Spleen (tissue), 11 donors: ENCODE measurements at regions not wholly inside any gene's neighbourhood (a gene's known extent, or its start where the extent isn't known, plus 50 kb on each side); places are given as distances from the start of the nearest gene placed in this dataset.

ENCODE experiments used
- DNase-seq: peaks from one replicate; pipeline ENCODE4 v3.0.0-alpha.2; 2020
- H3K27ac ChIP-seq, 8 donors: fragments of 200-600 bp; sonication (generic) in 7 of 8; 1 replicate in 4 of 8; 2 replicates in 4 of 8; pipeline versions ENCODE4 v1.5.0 to v1.8.0; 2016 to 2021; ENCODE audit warnings: inconsistent platforms in 4 of 8, mild to moderate bottlenecking in 4 of 8, moderate library complexity in 1 of 8
- H3K27me3 ChIP-seq, 7 donors: fragments of 200-600 bp; sonication (generic) in 6 of 7; replicated peaks in 1 of 7; 1 replicate in 4 of 7; 2 replicates in 3 of 7; pipeline versions ENCODE4 v1.5.0 to v1.8.0; 2016 to 2021; ENCODE audit warnings: inconsistent platforms in 3 of 7, mild to moderate bottlenecking in 1 of 7
- H3K36me3 ChIP-seq, 6 donors: fragments of 200-600 bp; sonication (generic) in 5 of 6; 1 replicate in 4 of 6; 2 replicates in 2 of 6; pipeline versions ENCODE4 v1.5.0 to v1.8.0; 2016 to 2021; ENCODE audit warnings: inconsistent platforms in 2 of 6
- H3K4me1 ChIP-seq, 6 donors: fragments of 200-600 bp; sonication (generic) in 5 of 6; 1 replicate in 3 of 6; 2 replicates in 3 of 6; pipeline versions ENCODE4 v1.5.0 to v1.8.0; 2016 to 2021; ENCODE audit warnings: inconsistent platforms in 3 of 6
- H3K4me3 ChIP-seq, 8 donors: fragments of 200-600 bp; sonication (generic) in 7 of 8; 1 replicate in 4 of 8; 2 replicates in 4 of 8; pipeline versions ENCODE4 v1.5.0 to v1.8.0; 2016 to 2021; ENCODE audit warnings: inconsistent platforms in 4 of 8, mild to moderate bottlenecking in 4 of 8, moderate library complexity in 2 of 8
- H3K9me3 ChIP-seq, 8 donors: fragments of 200-600 bp; sonication (generic) in 7 of 8; 1 replicate in 4 of 8; 2 replicates in 4 of 8; pipeline versions ENCODE4 v1.5.0 to v1.8.0; 2016 to 2021; ENCODE audit warnings: inconsistent platforms in 4 of 8
- POLR2A ChIP-seq, 3 donors: fragments of 450-650 bp; IDR thresholded peaks; one replicate each; pipeline ENCODE4 v1.5.1; 2017; ENCODE audit warnings: antibody characterized with exemption in 3 of 3, mild to moderate bottlenecking in 1 of 3
- POLR2AphosphoS5 ChIP-seq, 3 donors: sonication (generic); formaldehyde crosslinking; IDR thresholded peaks; one replicate each; pipeline ENCODE4 v1.5.1; 2017; ENCODE audit warnings: antibody characterized with exemption in 3 of 3
- WGBS, 5 donors: extraction: QIAGEN DNeasy Blood & Tissue Kit in 3 of 5; methylation state at CpG; one replicate each; pipeline versions ENCODE4 v1.1.5 to v1.1.7; 2013 to 2018; 5-methylcytosine and 5-hydroxymethylcytosine counted together
- intact Hi-C: fragments of 100-400 bp; cut with DNase I; formaldehyde crosslinking; loops from one replicate; pipeline ENCODE4 v1.15.0; 2023; ENCODE audit warnings: low total_unique reads
- TF ChIP-seq, protein P1 (sequence below), 11 experiments: fragments of 200-600 bp in 7 of 11; fragments of 450-650 bp in 4 of 11; sonication (generic) in 4 of 11; IDR thresholded peaks in 8 of 11; conservative IDR thresholded peaks in 3 of 11; 1 replicate in 7 of 11; 2 replicates in 4 of 11; pipeline versions ENCODE4 v1.4.0 to v1.8.0; 2016 to 2021; ENCODE audit warnings: antibody characterized with exemption in 11 of 11, inconsistent platforms in 4 of 11, mild to moderate bottlenecking in 1 of 11
- donor health status: healthy with polysubstance abuse.
- donor health status: DM: no; HTN: no; CAD: no; lungs with moderate emphysema.
- donor health status: DM: no; HTN: no; CAD: no.
- donor health status: Bipolar disorder and iron deficiency.
- donor health status: healthy.
- donor health status: DM: no; HTN: no; CAD: no.
- donor health status: DM: yes; HTN: yes; CAD: no.

DNA sequence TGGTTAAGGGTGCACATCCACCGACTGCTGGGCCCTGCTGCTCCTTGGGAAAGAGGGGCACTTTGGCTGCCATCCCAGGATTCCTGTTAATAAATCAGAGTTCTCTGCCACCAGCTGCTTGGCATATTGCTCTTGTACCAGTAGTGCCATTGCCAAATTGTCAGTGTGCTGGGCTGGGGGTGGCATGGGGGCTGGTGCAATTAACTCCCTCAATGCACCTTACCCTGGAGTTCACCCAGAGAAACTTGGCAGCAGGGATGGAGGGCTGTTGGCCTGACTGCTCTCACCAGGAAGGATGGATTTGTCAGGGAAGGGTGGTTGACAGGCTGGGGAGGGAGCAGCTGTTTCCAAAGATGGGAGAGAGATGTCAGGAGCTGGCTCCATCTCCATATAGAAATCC, 94.6 kb upstream of the SKOR2 start:
- DNase-seq: no peak
- intact Hi-C loops: no loop called here
- 50 to 93% (median 72%) methylated on average over 1 of the region's 1 CpG for WGBS, 5 donors
- no peak overlapping the region for H3K4me3 ChIP-seq
- peaks cover 0 to 2% (median 0%) of the 10 kb centered on the region in 8 donors for H3K9me3 ChIP-seq
- H3K4me1 ChIP-seq: no peaks in the 10 kb centered on the region
- peaks cover 0 to 5% (median 0%) of the 10 kb centered on the region in 7 donors for H3K27me3 ChIP-seq
- no peaks in the 10 kb centered on the region for H3K36me3 ChIP-seq
- H3K27ac ChIP-seq: no peak overlapping the region
- no peak for TF ChIP-seq POLR2A (IDR thresholded peaks at IDR 0.05)
- no peak for TF ChIP-seq POLR2AphosphoS5 (IDR thresholded peaks at IDR 0.05)
- TF ChIP-seq, protein P1, sequence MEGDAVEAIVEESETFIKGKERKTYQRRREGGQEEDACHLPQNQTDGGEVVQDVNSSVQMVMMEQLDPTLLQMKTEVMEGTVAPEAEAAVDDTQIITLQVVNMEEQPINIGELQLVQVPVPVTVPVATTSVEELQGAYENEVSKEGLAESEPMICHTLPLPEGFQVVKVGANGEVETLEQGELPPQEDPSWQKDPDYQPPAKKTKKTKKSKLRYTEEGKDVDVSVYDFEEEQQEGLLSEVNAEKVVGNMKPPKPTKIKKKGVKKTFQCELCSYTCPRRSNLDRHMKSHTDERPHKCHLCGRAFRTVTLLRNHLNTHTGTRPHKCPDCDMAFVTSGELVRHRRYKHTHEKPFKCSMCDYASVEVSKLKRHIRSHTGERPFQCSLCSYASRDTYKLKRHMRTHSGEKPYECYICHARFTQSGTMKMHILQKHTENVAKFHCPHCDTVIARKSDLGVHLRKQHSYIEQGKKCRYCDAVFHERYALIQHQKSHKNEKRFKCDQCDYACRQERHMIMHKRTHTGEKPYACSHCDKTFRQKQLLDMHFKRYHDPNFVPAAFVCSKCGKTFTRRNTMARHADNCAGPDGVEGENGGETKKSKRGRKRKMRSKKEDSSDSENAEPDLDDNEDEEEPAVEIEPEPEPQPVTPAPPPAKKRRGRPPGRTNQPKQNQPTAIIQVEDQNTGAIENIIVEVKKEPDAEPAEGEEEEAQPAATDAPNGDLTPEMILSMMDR (IDR thresholded peaks at IDR 0.05 in 8 of 11, conservative IDR thresholded peaks at IDR 0.05 in 3 of 11): no peak

DNA sequence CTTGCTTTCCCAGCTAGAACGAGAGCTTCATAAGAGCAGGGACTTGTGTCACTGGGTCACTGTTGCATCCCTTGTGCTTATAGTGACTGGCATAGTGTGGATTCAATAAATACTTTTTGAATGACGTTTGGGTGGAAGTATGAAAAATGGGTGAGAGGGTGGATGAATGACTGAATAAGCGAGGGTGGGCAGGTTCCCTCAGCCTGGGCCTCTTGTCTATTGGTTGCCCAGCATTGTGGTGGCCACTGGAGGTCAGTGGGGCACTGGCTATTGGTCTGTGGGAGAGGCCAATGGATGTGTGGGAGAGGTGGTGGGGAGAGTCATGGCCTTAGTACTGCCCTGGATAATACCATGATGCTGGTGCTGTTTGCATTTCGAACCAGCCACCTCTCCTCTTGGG, 93.8 kb upstream of the SKOR2 start:
- TF ChIP-seq POLR2A (IDR thresholded peaks at IDR 0.05): no peak
- no peak for TF ChIP-seq POLR2AphosphoS5 (IDR thresholded peaks at IDR 0.05)
- TF ChIP-seq, protein P1 (IDR thresholded peaks at IDR 0.05 in 8 of 11, conservative IDR thresholded peaks at IDR 0.05 in 3 of 11): no peak
- Histone ChIP-seq H3K4me1 (no peaks in the 10 kb centered on the region), H3K27me3 (peaks cover 0 to 5% (median 0%) of the 10 kb centered on the region in 7 donors), H3K4me3 (no peak overlapping the region), H3K9me3 (peaks cover 0 to 2% (median 0%) of the 10 kb centered on the region in 8 donors), H3K36me3 (no peaks in the 10 kb centered on the region), H3K27ac (no peak overlapping the region)
- WGBS, 5 donors: 60 to 79% (median 71%) methylated on average over 4 of the region's 4 CpGs
- no peak for DNase-seq
- intact Hi-C loops: no loop called here

DNA sequence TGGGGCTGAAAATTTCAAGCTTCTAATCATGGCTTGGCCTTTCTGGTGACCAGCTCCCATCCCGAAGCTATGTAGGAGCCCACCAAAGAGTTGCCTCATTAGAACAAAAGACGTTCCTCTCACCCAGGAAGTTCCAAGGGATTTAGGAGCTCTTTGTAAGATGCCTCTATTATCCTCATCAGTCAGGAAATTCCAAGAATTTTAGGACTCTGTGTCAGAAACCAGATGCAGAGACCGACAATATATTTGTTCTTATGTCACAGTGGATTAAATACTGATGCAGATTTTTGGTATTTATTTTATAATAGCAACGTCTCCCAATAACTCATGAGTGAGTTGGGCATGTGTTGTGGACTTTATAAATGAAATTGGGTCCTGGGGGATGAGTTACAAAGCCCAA, 91.8 kb upstream of the SKOR2 start:
- H3K27me3 ChIP-seq: peaks cover 0 to 5% (median 0%) of the 10 kb centered on the region in 7 donors
- DNase-seq: no peak
- intact Hi-C loops: no loop called here
- no peak for TF ChIP-seq POLR2AphosphoS5 (IDR thresholded peaks at IDR 0.05)
- TF ChIP-seq, protein P1 (IDR thresholded peaks at IDR 0.05 in 8 of 11, conservative IDR thresholded peaks at IDR 0.05 in 3 of 11): no peak
- no peak for TF ChIP-seq POLR2A (IDR thresholded peaks at IDR 0.05)
- H3K27ac ChIP-seq: no peak overlapping the region
- H3K4me3 ChIP-seq: no peak overlapping the region
- no peaks in the 10 kb centered on the region for H3K4me1 ChIP-seq
- no peaks in the 10 kb centered on the region for H3K36me3 ChIP-seq
- H3K9me3 ChIP-seq: no peaks in the 10 kb centered on the region
- 62 to 68% (median 65%) methylated on average over 4 of the region's 4 CpGs for WGBS, 5 donors

DNA sequence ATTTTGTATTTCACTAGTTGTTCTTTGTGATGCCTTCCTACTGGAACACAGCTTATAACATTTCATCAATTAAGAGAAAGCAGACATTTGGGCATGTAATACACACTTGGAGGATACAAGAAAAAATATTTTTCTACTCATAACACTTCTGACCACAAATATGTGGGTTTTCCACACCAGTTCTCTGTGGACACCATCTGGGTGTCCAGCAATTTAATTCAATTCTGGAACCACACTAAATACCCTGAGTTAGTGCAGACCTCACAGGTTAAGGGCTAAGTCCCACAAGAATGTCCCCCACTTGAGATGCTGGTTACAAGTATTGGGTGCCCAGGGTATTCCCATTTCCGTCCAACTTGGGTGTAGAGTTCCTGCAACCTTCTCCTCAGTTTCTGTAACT, 91.1 kb upstream of the SKOR2 start:
- H3K27me3 ChIP-seq: peaks cover 0 to 5% (median 0%) of the 10 kb centered on the region in 7 donors
- WGBS, 5 donors: 74 to 85% (median 77%) methylated on average over 1 of the region's 1 CpG
- no peaks in the 10 kb centered on the region for H3K9me3 ChIP-seq
- H3K4me1 ChIP-seq: no peaks in the 10 kb centered on the region
- H3K4me3 ChIP-seq: no peak overlapping the region
- TF ChIP-seq POLR2A (IDR thresholded peaks at IDR 0.05) (no peak), POLR2AphosphoS5 (IDR thresholded peaks at IDR 0.05) (no peak)
- TF ChIP-seq, protein P1 (IDR thresholded peaks at IDR 0.05 in 8 of 11, conservative IDR thresholded peaks at IDR 0.05 in 3 of 11): no peak
- H3K36me3 ChIP-seq: no peaks in the 10 kb centered on the region
- DNase-seq: no peak
- intact Hi-C loops: no loop called here
- H3K27ac ChIP-seq: no peak overlapping the region
